ENCODE measurements at regions not wholly inside any gene's neighbourhood (a gene's known extent, or its start where the extent isn't known, plus 50 kb on each side); places are given as distances from the start of the nearest gene placed in this dataset.

DNA sequence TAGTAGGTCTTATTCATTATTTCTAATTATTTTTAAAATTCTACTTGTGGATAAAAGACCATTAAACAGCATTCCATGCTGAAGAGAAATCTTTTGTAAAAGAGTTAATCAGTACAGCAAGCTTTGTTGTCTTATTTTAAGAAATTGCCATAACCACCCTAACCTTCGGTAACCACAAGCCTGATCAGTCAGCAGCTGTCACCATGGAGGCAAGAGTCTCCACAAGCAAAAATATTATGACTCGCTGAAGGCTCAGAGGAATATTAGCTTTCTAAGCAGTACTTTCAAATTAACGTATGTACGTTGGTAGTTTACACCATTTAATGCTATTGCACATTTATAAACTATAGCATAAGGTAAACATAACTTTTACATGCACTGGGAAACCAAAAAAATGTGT is 650.5 kb upstream of the LINC00305 start:
- Histone ChIP-seq H3K27me3 (no peaks in the 10 kb centered on the region), H3K4me3 (no peak overlapping the region), H3K27ac (no peak overlapping the region), H3K4me1 (peaks cover 5% of the 10 kb centered on the region), H3K9me3 (no peaks in the 10 kb centered on the region), H3K36me3 (replicated peaks in 1 of 2; ENCODE audit: insufficient read depth in 1 of 2, low read depth in 2 of 2) (no peaks in the 10 kb centered on the region)
- no peak for TF ChIP-seq POLR2A (IDR thresholded peaks at IDR 0.05)
- TF ChIP-seq, protein P1, sequence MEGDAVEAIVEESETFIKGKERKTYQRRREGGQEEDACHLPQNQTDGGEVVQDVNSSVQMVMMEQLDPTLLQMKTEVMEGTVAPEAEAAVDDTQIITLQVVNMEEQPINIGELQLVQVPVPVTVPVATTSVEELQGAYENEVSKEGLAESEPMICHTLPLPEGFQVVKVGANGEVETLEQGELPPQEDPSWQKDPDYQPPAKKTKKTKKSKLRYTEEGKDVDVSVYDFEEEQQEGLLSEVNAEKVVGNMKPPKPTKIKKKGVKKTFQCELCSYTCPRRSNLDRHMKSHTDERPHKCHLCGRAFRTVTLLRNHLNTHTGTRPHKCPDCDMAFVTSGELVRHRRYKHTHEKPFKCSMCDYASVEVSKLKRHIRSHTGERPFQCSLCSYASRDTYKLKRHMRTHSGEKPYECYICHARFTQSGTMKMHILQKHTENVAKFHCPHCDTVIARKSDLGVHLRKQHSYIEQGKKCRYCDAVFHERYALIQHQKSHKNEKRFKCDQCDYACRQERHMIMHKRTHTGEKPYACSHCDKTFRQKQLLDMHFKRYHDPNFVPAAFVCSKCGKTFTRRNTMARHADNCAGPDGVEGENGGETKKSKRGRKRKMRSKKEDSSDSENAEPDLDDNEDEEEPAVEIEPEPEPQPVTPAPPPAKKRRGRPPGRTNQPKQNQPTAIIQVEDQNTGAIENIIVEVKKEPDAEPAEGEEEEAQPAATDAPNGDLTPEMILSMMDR (IDR thresholded peaks at IDR 0.05): no peak
- DNase-seq: no peak
- no peak for ATAC-seq
- 89 to 91% methylated on average over 4 of the region's 4 CpGs for WGBS, 2 donors
- intact Hi-C loops (cut with DNase I): no loop called here

DNA sequence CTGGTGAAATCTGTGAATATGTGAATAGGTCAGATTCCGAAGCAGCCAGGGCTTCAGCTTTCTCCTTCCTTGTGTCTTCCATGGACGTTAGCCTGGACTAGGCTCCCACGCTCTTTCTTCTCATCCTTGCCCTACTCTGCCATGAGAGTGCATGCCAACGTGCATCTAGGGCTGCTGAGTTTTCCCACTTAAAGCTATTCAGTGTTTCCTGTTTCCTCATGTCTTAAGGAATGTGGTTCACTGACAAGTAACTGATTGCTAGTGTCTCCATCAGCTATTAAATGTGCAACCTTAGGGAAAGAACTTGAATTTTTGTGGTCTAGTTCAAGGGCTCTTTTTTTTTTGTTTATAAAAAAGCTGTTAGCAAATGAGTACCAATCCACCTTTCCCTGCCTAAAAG is 642.3 kb upstream of the LINC00305 start:
- intact Hi-C loops (cut with DNase I): no loop called here
- Histone ChIP-seq H3K27ac (no peak overlapping the region), H3K36me3 (replicated peaks in 1 of 2; ENCODE audit: insufficient read depth in 1 of 2, low read depth in 2 of 2) (no peaks in the 10 kb centered on the region), H3K4me1 (no peaks in the 10 kb centered on the region), H3K9me3 (no peaks in the 10 kb centered on the region), H3K4me3 (no peak overlapping the region), H3K27me3 (no peaks in the 10 kb centered on the region)
- TF ChIP-seq POLR2A (IDR thresholded peaks at IDR 0.05): no peak
- TF ChIP-seq, protein P1 (IDR thresholded peaks at IDR 0.05): no peak
- ATAC-seq (no peak), DNase-seq (no peak)
- WGBS, 2 donors: 72 to 82% methylated on average over 4 of the region's 4 CpGs

DNA sequence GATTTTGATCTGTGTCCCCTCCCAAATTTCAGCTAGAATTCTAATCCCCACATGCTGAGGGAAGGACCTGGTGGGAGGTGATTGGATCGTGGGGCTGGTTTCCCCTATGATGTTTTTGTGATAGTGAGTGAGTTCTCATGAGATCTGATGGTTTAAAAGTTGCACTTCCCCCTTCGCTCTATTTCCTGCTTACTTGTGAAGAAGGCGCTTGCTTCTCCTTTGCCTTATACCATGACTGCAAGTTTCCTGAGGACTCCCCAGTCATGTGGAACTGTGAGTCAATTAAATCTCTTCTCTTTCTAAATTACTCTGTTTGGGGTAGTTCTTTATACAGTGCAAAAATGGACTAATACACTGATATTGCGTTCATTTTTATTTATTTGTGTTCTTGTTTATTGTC is 636.8 kb upstream of the LINC00305 start:
- H3K9me3 ChIP-seq: no peaks in the 10 kb centered on the region

DNA sequence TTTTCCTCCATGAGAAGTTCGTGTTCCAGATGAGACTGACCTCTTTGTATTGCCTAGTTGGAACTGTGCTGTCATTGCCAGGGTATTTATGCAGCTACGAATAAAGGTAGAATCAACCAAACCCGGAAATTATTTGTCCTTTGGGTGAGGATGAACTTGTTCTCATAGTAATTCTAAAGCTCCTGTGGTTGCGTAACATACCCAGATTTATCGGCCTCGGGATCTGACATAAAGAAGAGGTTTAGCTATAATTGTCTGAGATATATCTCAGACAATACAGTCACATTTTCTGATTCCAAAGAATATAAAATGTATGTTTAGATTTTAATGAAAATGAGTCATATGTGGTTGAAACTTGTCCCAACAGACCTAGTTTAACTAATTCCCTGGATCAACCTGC is 628.7 kb upstream of the LINC00305 start:
- no peak overlapping the region for H3K27ac ChIP-seq
- H3K9me3 ChIP-seq: no peaks in the 10 kb centered on the region
- WGBS, 2 donors: 83 to 91% methylated on average over 6 of the region's 6 CpGs
- ATAC-seq: no peak
- intact Hi-C loops (cut with DNase I): no loop called here
- no peaks in the 10 kb centered on the region for H3K27me3 ChIP-seq
- H3K4me3 ChIP-seq: no peak overlapping the region
- DNase-seq: no peak
- peaks cover 5% of the 10 kb centered on the region for H3K4me1 ChIP-seq
- TF ChIP-seq POLR2A (IDR thresholded peaks at IDR 0.05): no peak
- TF ChIP-seq, protein P1 (IDR thresholded peaks at IDR 0.05): no peak
- no peaks in the 10 kb centered on the region for H3K36me3 ChIP-seq (replicated peaks in 1 of 2; ENCODE audit: insufficient read depth in 1 of 2, low read depth in 2 of 2)

More for the DNA sequence above, 636.8 kb upstream of the LINC00305 start:
- no peaks in the 10 kb centered on the region for H3K36me3 ChIP-seq (replicated peaks in 1 of 2; ENCODE audit: insufficient read depth in 1 of 2, low read depth in 2 of 2)
- ATAC-seq: no peak
- 33 to 40% methylated on average over 4 of the region's 4 CpGs for WGBS, 2 donors
- TF ChIP-seq, protein P1 (IDR thresholded peaks at IDR 0.05): no peak
- TF ChIP-seq POLR2A (IDR thresholded peaks at IDR 0.05): no peak
- no peaks in the 10 kb centered on the region for H3K4me1 ChIP-seq
- no peak for DNase-seq
- H3K4me3 ChIP-seq: no peak overlapping the region
- intact Hi-C loops (cut with DNase I): no loop called here
- H3K27me3 ChIP-seq: no peaks in the 10 kb centered on the region
- H3K27ac ChIP-seq: no peak overlapping the region

DNA sequence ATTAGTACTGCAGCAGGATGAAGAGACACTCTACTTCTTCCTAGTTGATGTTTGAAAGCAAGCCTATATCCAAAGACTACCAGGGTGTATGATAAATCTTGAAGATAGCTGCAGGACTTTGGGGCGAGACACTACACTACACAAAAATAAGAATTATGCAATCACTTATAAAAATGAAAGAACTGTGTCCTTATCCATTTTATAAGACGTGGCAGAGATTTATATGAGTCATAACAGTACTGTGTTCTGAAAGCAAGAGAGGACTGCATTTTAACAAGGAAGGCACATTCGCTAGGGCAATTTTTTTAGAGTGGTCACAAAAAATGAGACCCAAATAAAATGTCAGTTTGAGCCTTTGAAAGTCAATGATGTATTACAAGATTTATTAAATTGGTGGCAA is 617.0 kb upstream of the LINC00305 start:
- H3K27ac ChIP-seq: no peak overlapping the region
- 50 to 73% methylated on average over 3 of the region's 3 CpGs for WGBS, 2 donors
- H3K4me3 ChIP-seq: no peak overlapping the region
- TF ChIP-seq, protein P1 (IDR thresholded peaks at IDR 0.05): no peak
- no peak for TF ChIP-seq POLR2A (IDR thresholded peaks at IDR 0.05)
- ATAC-seq (no peak), DNase-seq (no peak)
- intact Hi-C loops (cut with DNase I): no loop called here
- H3K4me1 ChIP-seq: no peaks in the 10 kb centered on the region
- H3K9me3 ChIP-seq: no peaks in the 10 kb centered on the region
- no peaks in the 10 kb centered on the region for H3K36me3 ChIP-seq (replicated peaks in 1 of 2; ENCODE audit: insufficient read depth in 1 of 2, low read depth in 2 of 2)
- H3K27me3 ChIP-seq: no peaks in the 10 kb centered on the region

All from body of pancreas (tissue), 4 donors.